Amniotic stem cell (primary cell): ENCODE measurements at regions not wholly inside any gene's neighbourhood (a gene's known extent, or its start where the extent isn't known, plus 50 kb on each side); places are given as distances from the start of the nearest gene placed in this dataset.
"Not testable (repeated sequence)": the region's sequence is repeated elsewhere in the genome, so short reads cannot be mapped to it uniquely, and the experiment has no call there.

Source experiments
- DNase-seq: peaks from one replicate; lab custom pipeline; 2025; lab: John Stamatoyannopoulos, UW

DNA sequence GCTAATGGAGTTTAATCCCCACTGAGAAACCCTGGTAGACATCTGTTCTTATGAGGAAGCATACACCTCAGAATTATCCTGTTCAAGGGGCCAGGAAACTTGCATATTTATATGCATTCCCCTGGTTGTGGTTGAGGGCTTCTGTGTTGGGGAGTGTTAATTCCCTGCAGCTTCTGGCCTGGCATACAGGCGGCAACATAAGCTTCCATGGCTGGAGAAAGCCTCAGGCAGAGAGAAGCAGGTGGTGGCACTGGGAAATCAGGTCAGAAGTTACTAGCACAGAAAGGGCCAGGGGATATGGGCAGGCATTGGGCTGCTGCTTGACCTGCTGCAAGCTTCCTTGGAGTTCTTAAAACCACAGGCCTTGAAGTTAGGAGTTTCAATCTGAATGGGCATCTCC, 166.1 kb upstream of the SEMA6A start:
- no peak for DNase-seq

GRCh38 chr5:116739571-116739970, 164.9 kb upstream of the SEMA6A start:
- no peak for DNase-seq

- DNase-seq: no peak
These were observed 164.1 kb upstream of the SEMA6A start for GRCh38 chr5:116738615-116739261.

GRCh38 chr5:116738239-116738614, 163.6 kb upstream of the SEMA6A start:
- DNase-seq: no peak

GRCh38 chr5:116736671-116737070, 162.0 kb upstream of the SEMA6A start:
- no peak for DNase-seq

GRCh38 chr5:116733991-116734975, 159.7 kb upstream of the SEMA6A start:
- DNase-seq: no peak

DNA sequence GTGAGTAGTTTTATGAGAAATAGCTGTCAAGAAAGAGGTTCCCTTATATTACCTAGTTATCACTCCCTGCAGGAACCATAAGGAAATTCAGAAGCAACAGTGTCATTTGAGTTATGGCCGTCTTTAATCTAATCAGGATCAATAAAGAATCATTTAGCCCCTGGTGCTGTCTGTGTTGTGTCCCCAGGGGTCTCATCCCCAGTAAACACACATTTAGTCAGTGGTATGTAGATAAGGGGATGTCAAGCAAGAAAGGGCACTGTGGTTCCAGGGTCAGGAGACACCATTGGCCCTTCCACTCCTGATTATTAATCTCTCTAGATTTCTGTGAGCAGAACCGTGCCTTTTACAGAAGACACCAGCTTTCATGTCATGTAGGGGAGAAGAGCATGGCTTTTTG, 158.0 kb upstream of the SEMA6A start:
- DNase-seq: no peak

- DNase-seq: no peak
These were observed 156.8 kb upstream of the SEMA6A start for GRCh38 chr5:116731432-116731831.

DNA sequence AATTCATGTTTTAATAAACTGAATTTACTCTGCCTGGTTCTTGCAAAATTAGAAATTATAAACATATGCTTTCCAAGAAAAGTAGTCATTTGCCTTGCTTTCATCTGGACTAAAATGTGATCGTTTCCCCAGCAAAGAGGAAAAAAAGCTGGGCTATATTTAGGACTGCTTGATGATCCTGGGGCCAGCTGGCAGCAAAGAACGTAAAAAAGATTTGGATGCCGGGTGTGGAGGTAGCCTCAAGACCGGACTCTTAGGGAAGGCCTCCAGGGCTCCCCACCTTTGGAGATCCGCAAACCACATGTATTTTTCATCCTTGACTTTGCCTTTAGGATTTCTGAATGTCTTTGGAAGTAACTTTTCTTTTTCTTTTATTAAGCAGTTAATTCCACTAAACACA, 156.1 kb upstream of the SEMA6A start:
- no peak for DNase-seq

DNA sequence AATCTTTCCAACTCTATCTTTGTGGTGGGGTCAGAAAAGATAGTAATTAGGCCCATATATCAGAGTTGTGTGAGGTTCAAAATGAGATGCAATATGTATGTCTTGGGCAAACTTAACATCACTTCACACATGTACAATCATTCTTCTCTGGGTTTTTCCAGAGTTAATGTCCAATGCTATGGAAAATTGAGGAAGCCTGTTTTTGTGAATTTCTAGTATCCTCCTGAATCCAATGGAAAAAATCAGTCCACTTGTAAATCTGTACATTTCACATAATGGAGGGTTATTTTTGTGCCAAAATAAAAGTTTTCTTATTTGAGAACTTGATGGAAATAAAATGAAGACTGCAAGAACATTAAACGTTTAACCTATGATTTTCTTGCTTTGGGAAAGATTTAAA, 155.6 kb upstream of the SEMA6A start:
- no peak for DNase-seq

DNA sequence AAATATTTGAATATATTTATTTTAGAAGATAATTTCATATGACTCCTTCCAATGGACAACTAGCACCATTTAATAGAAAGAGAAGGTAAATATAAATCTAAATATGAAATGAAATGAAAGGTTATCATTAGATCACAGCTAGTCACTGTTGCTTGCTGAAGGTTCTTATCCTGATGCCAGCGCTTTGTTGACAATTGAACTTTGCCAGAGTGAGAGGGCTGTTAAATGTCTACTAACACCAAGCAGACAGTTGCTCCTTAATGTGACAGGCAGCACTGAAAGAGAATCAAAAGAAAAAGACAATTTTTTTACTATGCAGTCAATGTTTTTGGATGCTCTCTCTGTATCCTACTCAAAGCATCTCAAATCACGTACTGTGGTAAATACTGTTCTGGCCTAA, 152.6 kb upstream of the SEMA6A start:
- DNase-seq: no peak

DNA sequence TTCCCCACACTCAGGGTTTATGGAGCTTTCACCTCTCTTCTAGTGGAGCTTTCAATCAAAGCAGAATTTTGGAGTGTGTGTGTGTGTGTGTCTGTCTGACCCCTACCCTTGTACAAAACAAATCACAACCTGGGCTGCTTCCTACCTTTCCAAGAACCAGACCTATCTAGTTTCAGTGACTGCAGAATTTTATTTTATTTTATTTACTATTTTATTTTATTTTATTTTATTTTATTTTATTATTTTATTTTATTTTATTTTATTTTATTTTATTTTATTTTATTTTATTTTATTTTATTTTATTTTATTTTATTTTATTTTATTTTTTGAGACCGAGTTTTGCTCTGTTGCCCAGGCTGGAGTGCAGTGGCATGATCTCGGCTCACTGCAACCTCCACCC, 151.6 kb upstream of the SEMA6A start:
- DNase-seq: not testable (repeated sequence)

DNA sequence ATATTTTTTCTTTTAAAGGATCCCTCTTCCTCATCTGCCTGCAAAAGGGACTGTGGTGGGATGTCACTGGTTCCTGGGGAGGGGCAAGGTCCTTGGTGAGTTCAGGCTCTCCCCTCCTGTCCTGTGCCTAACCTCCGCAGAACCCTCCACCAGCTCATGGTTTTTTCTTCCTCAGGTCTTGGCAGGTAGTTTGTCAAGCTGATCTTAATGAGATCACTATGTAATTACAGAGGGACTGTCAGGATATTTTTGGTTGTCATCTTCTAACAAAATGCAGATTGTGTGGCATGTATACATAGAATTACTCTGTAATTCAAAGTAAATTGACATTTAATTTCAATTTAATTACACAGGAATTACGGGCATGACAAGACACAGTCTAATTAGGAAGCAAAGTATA, 150.3 kb upstream of the SEMA6A start:
- no peak for DNase-seq

DNA sequence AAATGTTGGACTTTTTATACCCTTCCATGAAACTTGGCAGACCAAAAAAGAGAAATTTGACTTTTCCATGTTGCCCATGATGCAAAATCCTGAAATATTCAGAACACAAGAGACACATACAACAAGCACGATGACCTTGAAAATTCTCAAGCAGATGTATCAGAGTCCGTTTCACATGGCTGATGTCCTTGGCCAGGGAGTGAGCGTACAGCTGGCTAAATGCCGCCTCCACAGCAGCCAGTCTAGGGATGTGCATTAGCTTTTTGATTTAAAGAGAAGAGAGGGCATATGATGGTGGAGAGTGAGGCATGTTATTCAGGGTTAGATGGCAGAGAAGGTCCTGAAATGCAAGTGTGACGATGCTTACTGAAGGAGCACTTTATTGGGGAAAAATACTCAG, 148.0 kb upstream of the SEMA6A start:
- DNase-seq: no peak

DNA sequence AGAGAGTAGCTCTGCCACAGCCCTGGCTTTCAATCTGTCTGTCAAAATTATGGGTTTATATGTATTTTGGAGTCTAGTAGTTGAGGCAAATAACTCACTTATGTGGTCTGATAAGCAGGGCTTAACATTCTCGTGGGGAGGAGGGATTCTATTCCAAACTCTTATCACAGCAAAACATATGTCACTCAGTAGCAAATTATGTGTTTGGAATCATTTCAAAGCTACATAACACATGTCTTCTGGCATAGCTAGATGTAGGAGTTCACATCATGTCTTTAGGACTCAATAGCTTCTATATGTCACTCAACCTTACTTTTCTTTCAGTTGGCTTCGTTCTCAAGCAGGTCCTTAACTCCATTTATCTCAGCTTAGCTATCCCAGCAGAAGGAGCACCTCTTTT, 144.5 kb upstream of the SEMA6A start:
- no peak for DNase-seq

DNA sequence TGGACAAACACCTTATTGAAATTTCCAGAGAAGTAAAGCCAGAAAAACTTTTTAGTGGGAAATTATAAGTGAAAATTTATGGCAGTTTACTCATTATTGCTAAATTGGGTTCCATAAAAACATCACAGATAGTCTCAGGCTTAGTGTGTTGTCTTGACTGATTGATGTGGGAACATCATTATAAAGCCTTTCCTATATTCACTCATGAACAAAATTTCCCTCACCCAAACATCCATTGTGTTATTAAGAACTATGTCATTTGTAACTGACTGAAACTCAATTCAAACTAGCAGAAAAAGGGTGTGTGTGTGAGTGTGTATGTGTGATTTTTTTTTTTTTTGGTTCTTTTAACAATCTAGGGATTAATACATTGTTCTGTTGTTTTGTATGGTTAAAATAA, 143.7 kb upstream of the SEMA6A start:
- DNase-seq: no peak

DNA sequence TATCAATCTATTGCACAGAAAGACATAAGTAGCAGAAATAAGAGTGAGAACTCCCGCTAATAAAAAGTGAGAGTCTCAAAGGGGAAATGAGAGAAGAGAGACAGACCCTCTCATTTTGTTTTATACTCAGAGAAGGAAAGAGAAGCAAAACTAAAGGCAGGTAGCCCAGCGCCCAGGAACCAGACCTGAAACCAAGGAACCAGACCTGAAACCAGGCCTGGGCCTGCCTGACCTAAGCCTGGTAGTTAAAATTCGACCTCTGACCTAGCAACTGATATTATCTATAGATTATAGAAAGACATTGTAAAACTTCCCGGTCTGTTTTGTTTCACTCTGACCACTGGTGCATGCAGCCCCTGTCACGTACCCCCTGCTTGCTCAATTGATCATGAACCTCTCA, 134.5 kb upstream of the SEMA6A start:
- DNase-seq: no peak

- not testable (repeated sequence) for DNase-seq
These were observed 130.5 kb upstream of the SEMA6A start for GRCh38 chr5:116705121-116705519.

DNA sequence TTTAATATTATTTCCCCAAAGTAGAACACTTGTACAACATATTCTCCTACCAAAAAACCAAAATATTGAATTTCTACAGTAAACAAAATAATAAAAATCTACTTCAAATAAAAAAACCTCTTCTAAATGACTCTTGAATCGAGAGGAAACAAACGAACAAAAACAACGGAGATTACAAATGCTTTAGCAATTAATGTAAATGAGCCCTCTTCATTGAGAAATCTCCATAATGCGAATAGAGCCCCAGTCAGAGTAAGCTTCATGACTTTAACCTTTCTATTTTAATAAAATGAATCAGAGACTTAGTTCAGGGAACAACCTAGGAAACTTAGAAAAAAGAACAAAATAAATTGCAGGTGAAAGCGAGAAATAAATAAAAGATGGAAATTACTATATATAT, 129.3 kb upstream of the SEMA6A start:
- no peak for DNase-seq

GRCh38 chr5:116703328-116703727, 128.7 kb upstream of the SEMA6A start:
- DNase-seq: no peak

DNA sequence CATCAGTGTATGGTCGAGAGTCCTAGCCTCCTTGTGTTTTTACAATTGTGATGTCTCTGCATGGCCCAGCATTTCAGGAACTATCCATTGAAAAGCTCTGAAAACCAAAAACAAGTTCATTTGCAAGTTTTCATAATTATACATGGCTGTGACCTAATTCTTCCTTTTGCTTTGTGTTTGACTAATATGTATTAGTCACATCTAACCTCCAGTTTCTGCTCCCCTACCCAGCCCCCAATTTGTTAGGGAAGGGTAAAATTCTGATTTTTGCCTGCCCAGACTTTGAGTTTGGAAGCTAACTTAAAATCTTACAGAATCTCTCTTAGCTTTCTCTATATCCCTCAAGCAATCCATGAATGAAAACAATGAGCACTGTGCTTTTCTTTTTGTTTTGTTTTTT, 128.2 kb upstream of the SEMA6A start:
- DNase-seq: no peak

- no peak for DNase-seq
These were observed 124.7 kb upstream of the SEMA6A start for GRCh38 chr5:116699332-116699731.

GRCh38 chr5:116696366-116696765, 121.7 kb upstream of the SEMA6A start:
- DNase-seq: no peak

DNA sequence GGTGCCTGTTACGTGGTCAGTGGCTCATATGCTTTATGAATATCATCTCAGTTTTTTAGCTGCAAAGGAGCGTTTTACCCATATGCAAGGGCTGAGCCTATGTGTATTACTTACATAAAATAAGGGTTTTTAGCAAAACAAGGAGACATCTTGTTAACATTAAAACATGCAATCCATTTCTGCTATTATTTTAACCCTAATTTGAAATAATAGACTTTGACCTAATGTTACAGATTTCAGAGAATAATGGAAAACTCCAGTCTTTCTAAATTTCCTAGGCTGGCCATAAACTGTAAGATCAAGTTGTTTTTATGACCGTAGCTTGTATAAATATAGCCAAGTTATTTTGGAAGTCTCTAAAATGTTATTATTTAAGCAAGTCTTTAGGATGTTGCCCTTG, 121.1 kb upstream of the SEMA6A start:
- no peak for DNase-seq
